ENCODE measurements at regions not wholly inside any gene's neighbourhood (a gene's known extent, or its start where the extent isn't known, plus 50 kb on each side); places are given as distances from the start of the nearest gene placed in this dataset.

- TF ChIP-seq CTCF (IDR thresholded peaks at IDR 0.05): no peak
- no peak for TF ChIP-seq POLR2A (IDR thresholded peaks at IDR 0.05)
These were observed 346.2 kb upstream of the SNX7 start for GRCh38 chr1:98315309-98315708.
